HepG2 (cell line): ENCODE measurements at regions not wholly inside any gene's neighbourhood (a gene's known extent, or its start where the extent isn't known, plus 50 kb on each side); places are given as distances from the start of the nearest gene placed in this dataset.

Experiments
- ATF2 ChIP-seq: sonication (generic); formaldehyde crosslinking; IDR thresholded peaks from 2 replicates; pipeline ENCODE4 v1.4.0; 2020; ENCODE audit warnings: missing genetic modification reagents
- CTCF ChIP-seq: sonication (generic); formaldehyde crosslinking; IDR thresholded peaks from 2 replicates; pipeline ENCODE4 v1.5.0; 2020; ENCODE audit warnings: mild to moderate bottlenecking, missing genetic modification reagents, moderate library complexity
- DPF2 ChIP-seq: sonication (generic); formaldehyde crosslinking; IDR thresholded peaks from 2 replicates; pipeline ENCODE4 v1.4.0; 2020; ENCODE audit warnings: mild to moderate bottlenecking, low read depth, missing genetic modification reagents, borderline replicate concordance
- ERF ChIP-seq: IDR thresholded peaks from 2 replicates; pipeline ENCODE4 v1.6.1; 2018; ENCODE audit warnings: missing biosample characterization, missing genetic modification reagents
- FOXM1 ChIP-seq: sonication (generic); formaldehyde crosslinking; IDR thresholded peaks from 2 replicates; pipeline ENCODE4 v1.5.0; 2020; ENCODE audit warnings: missing genetic modification reagents
- KDM5A ChIP-seq: fragments of 200-600 bp; sonication (generic); IDR thresholded peaks from 2 replicates; pipeline ENCODE4 v1.7.0; 2018; ENCODE audit warnings: antibody characterized with exemption, mild to moderate bottlenecking, low read length, borderline replicate concordance
- MAFF ChIP-seq: IDR thresholded peaks from 2 replicates; pipeline ENCODE4 v1.6.1; 2011; ENCODE audit warnings: low read depth, low read length, improper control_type of control experiment
- MIER2 ChIP-seq: IDR thresholded peaks from 2 replicates; pipeline ENCODE4 v1.6.1; 2016; ENCODE audit warnings: missing biosample characterization, missing genetic modification reagents
- NFIC ChIP-seq: IDR thresholded peaks from 2 replicates; pipeline ENCODE4 v1.6.1; 2012; ENCODE audit warnings: mild to moderate bottlenecking, low read length, inconsistent platforms
- POLR2A ChIP-seq, 2 experiments: IDR thresholded peaks; 2 replicates each; pipeline ENCODE4 v1.6.1; 2011; ENCODE audit warnings: low read depth in 2 of 2, low read length in 2 of 2, mild to moderate bottlenecking in 1 of 2, moderate library complexity in 1 of 2; ENCODE audit not compliant: insufficient read depth in 1 of 2
- SRF ChIP-seq: IDR thresholded peaks from 2 replicates; pipeline ENCODE4 v1.6.1; 2011; ENCODE audit warnings: mild to moderate bottlenecking, low read depth, low read length, moderate library complexity
- TCF7 ChIP-seq: sonication (generic); IDR thresholded peaks from 2 replicates; pipeline ENCODE4 v1.6.1; 2016; ENCODE audit warnings: antibody characterized with exemption, low read depth
- ZBTB26 ChIP-seq: IDR thresholded peaks from 2 replicates; pipeline ENCODE4 v1.6.1; 2016; ENCODE audit warnings: missing compliant biosample characterization, missing genetic modification reagents, borderline replicate concordance

- TF ChIP-seq SRF (no peak), FOXM1 (CRISPR knock-in tag) (no peak), MAFF (no peak), ATF2 (CRISPR knock-in tag) (no peak), CTCF (CRISPR knock-in tag) (no peak), NFIC (no peak), ERF (CRISPR knock-in tag) (no peak), KDM5A (no peak), ZBTB26 (CRISPR knock-in tag) (no peak), POLR2A (IDR thresholded peaks at IDR 0.05; ENCODE audit: insufficient read depth in 1 of 2, low read depth in 2 of 2, low read length in 2 of 2) (no peak), DPF2 (no peak), MIER2 (CRISPR knock-in tag) (no peak), TCF7 (no peak)
Measured at GRCh38 chr18:2150566-2150965, 420.7 kb downstream of the METTL4 start.
